ENCODE measurements at regions not wholly inside any gene's neighbourhood (a gene's known extent, or its start where the extent isn't known, plus 50 kb on each side); places are given as distances from the start of the nearest gene placed in this dataset.

GRCh38 chr16:49128740-49129139, 152.9 kb downstream of the CBLN1 start:
- DNase-seq (ENCODE audit: low read depth in 2 of 2), result no peak

- DNase-seq (ENCODE audit: low read depth in 2 of 2), result no peak
These were observed 154.5 kb downstream of the CBLN1 start for GRCh38 chr16:49127103-49127502.

- no peak for DNase-seq (ENCODE audit: low read depth in 2 of 2)
These were observed 160.0 kb downstream of the CBLN1 start for GRCh38 chr16:49121636-49122035.

- DNase-seq (ENCODE audit: low read depth in 2 of 2), result no peak
These were observed 161.0 kb downstream of the CBLN1 start for GRCh38 chr16:49120631-49121030.

GRCh38 chr16:49116873-49117272, 164.8 kb downstream of the CBLN1 start:
- DNase-seq (ENCODE audit: low read depth in 2 of 2), result no peak

- DNase-seq (ENCODE audit: low read depth in 2 of 2), result no peak
These were observed 165.7 kb downstream of the CBLN1 start for GRCh38 chr16:49115956-49116355.

- no peak for DNase-seq (ENCODE audit: low read depth in 2 of 2)
These were observed 168.9 kb downstream of the CBLN1 start for GRCh38 chr16:49112754-49113153.

- no peak for DNase-seq (ENCODE audit: low read depth in 2 of 2)
These were observed 170.3 kb downstream of the CBLN1 start for GRCh38 chr16:49111351-49111750.

- DNase-seq (ENCODE audit: low read depth in 2 of 2), result no peak
These were observed 173.0 kb downstream of the CBLN1 start for GRCh38 chr16:49108611-49109010.

- no peak for DNase-seq (ENCODE audit: low read depth in 2 of 2)
These were observed 178.3 kb downstream of the CBLN1 start for GRCh38 chr16:49103298-49103697.

GRCh38 chr16:49101997-49102396, 179.6 kb downstream of the CBLN1 start:
- no peak for DNase-seq (ENCODE audit: low read depth in 2 of 2)

- no peak for DNase-seq (ENCODE audit: low read depth in 2 of 2)
These were observed 181.3 kb downstream of the CBLN1 start for GRCh38 chr16:49100366-49100765.

- no peak for DNase-seq (ENCODE audit: low read depth in 2 of 2)
These were observed 183.7 kb downstream of the CBLN1 start for GRCh38 chr16:49097964-49098363.

- no peak for DNase-seq (ENCODE audit: low read depth in 2 of 2)
These were observed 185.3 kb downstream of the CBLN1 start for GRCh38 chr16:49096176-49096945.

GRCh38 chr16:49095539-49095938, 186.1 kb downstream of the CBLN1 start:
- no peak for DNase-seq (ENCODE audit: low read depth in 2 of 2)

GRCh38 chr16:49094471-49094870, 187.2 kb downstream of the CBLN1 start:
- no peak for DNase-seq (ENCODE audit: low read depth in 2 of 2)

- no peak for DNase-seq (ENCODE audit: low read depth in 2 of 2)
These were observed 187.7 kb downstream of the CBLN1 start for GRCh38 chr16:49093939-49094338.

- DNase-seq (ENCODE audit: low read depth in 2 of 2), result no peak
These were observed 188.9 kb downstream of the CBLN1 start for GRCh38 chr16:49092704-49093103.

- DNase-seq (ENCODE audit: low read depth in 2 of 2), result no peak
These were observed 192.1 kb downstream of the CBLN1 start for GRCh38 chr16:49089533-49089932.

GRCh38 chr16:49089039-49089438, 192.6 kb downstream of the CBLN1 start:
- no peak for DNase-seq (ENCODE audit: low read depth in 2 of 2)

- no peak for DNase-seq (ENCODE audit: low read depth in 2 of 2)
These were observed 196.0 kb downstream of the CBLN1 start for GRCh38 chr16:49085686-49086085.

- DNase-seq (ENCODE audit: low read depth in 2 of 2), result no peak
These were observed 196.8 kb downstream of the CBLN1 start for GRCh38 chr16:49084628-49085390.

GRCh38 chr16:49081554-49081953, 200.1 kb downstream of the CBLN1 start:
- no peak for DNase-seq (ENCODE audit: low read depth in 2 of 2)

All from stimulated activated CD4-positive, alpha-beta T cell treated with anti-CD3 and anti-CD28 coated beads, Interleukin-15, amount 100 ng/mL, for 48 hours (primary cell).